SK-N-MC (cell line): ENCODE measurements at regions not wholly inside any gene's neighbourhood (a gene's known extent, or its start where the extent isn't known, plus 50 kb on each side); places are given as distances from the start of the nearest gene placed in this dataset.

Experiments used
- DNase-seq: peaks from one replicate; pipeline ENCODE4 v3.0.0-alpha.2; 2011; ENCODE audit warnings: low read depth, low spot score
- H3K27ac ChIP-seq: fragments of 200-600 bp; sonication (generic); 2 replicates; pipeline ENCODE4 v1.5.1; 2016; ENCODE audit warnings: mixed run types
- H3K36me3 ChIP-seq: fragments of 200-600 bp; sonication (generic); 2 replicates; pipeline ENCODE4 v1.6.1; 2017; ENCODE audit warnings: antibody characterized with exemption, low read length, mixed read lengths; ENCODE audit not compliant: insufficient read depth
- H3K4me3 ChIP-seq: fragments of 200-600 bp; sonication (generic); 2 replicates; pipeline ENCODE4 v1.5.1; 2016
- H3K9ac ChIP-seq: fragments of 200-600 bp; sonication (generic); 2 replicates; pipeline ENCODE4 v1.8.0; 2017; ENCODE audit warnings: mixed run types, mixed read lengths; ENCODE audit not compliant: insufficient read length
- H3K9me3 ChIP-seq: fragments of 200-600 bp; sonication (generic); 2 replicates; pipeline ENCODE4 v1.6.1; 2017; ENCODE audit warnings: low read depth, mild to moderate bottlenecking, antibody characterized with exemption, low read length, moderate library complexity, mixed read lengths
- EZH2 ChIP-seq: fragments of 200-600 bp; sonication (generic); IDR thresholded peaks from one replicate; pipeline ENCODE4 v1.6.1; 2017; ENCODE audit warnings: antibody characterized with exemption
- FOXP2 ChIP-seq: optimal IDR thresholded peaks from 2 replicates; pipeline ENCODE3; 2011; ENCODE audit warnings: mild to moderate bottlenecking, moderate library complexity; ENCODE audit not compliant: insufficient read depth; ENCODE audit errors: extremely low read length, control extremely low read depth
- POLR2AphosphoS5 ChIP-seq: IDR thresholded peaks from 2 replicates; pipeline ENCODE4 v1.6.1; 2012; ENCODE audit warnings: mild to moderate bottlenecking, low read depth, low read length, borderline replicate concordance

GRCh38 chr4:137700751-137701150 lies 168.5 kb upstream of the PCDH18 start:
- Histone ChIP-seq H3K9me3 (no peaks in the 10 kb centered on the region; the same call in 1 of the 2 replicates), H3K4me3 (no peak overlapping the region), H3K36me3 (no peaks in the 10 kb centered on the region), H3K9ac (no peak overlapping the region), H3K27ac (no peak overlapping the region)
- TF ChIP-seq POLR2AphosphoS5 (no peak), FOXP2 (no peak), EZH2 (no peak)
- DNase-seq = no peak

GRCh38 chr4:137700072-137700471 lies 167.8 kb upstream of the PCDH18 start:
- Histone ChIP-seq H3K36me3 (no peaks in the 10 kb centered on the region), H3K9ac (no peak overlapping the region), H3K27ac (no peak overlapping the region), H3K9me3 (no peaks in the 10 kb centered on the region; the same call in 1 of the 2 replicates), H3K4me3 (no peak overlapping the region)
- DNase-seq = no peak
- TF ChIP-seq FOXP2 = no peak
- TF ChIP-seq POLR2AphosphoS5 = no peak
- no peak for TF ChIP-seq EZH2

- Histone ChIP-seq H3K4me3 (no peak overlapping the region), H3K27ac (no peak overlapping the region), H3K9me3 (no peaks in the 10 kb centered on the region), H3K9ac (no peak overlapping the region), H3K36me3 (no peaks in the 10 kb centered on the region)
- TF ChIP-seq EZH2 = no peak
- DNase-seq = no peak
Observed at GRCh38 chr4:137694138-137694537, 161.8 kb upstream of the PCDH18 start.

DNA sequence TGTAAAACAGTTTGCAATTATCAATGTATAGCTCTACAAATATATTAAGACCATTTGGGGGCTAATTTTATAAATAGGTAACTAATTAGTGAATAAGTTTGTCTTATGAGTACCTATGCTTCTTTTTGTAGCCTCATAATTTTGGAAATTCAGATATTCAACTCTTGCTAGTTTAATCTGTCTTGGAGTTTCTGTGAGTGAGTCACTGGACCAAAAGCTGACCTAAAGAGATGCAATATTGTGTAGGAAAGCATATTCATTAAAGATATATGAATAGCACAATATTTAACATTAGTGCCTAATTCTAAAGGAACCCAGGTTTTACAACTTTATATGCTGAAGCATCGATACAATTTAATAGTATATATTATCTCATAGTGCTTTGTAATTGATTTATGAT lies 161.3 kb upstream of the PCDH18 start:
- H3K9me3 ChIP-seq = no peaks in the 10 kb centered on the region
- H3K36me3 ChIP-seq = no peaks in the 10 kb centered on the region
- no peak overlapping the region for H3K27ac ChIP-seq
- DNase-seq = no peak
- no peak overlapping the region for H3K4me3 ChIP-seq
- TF ChIP-seq POLR2AphosphoS5 (no peak), EZH2 (no peak), FOXP2 (no peak)
- no peak overlapping the region for H3K9ac ChIP-seq

GRCh38 chr4:137692205-137692604 lies 159.9 kb upstream of the PCDH18 start:
- no peak overlapping the region for H3K9ac ChIP-seq
- no peak for DNase-seq
- no peaks in the 10 kb centered on the region for H3K36me3 ChIP-seq
- no peak overlapping the region for H3K4me3 ChIP-seq
- H3K27ac ChIP-seq = no peak overlapping the region
- H3K9me3 ChIP-seq = no peaks in the 10 kb centered on the region
- TF ChIP-seq POLR2AphosphoS5 (no peak), EZH2 (no peak), FOXP2 (no peak)

DNA sequence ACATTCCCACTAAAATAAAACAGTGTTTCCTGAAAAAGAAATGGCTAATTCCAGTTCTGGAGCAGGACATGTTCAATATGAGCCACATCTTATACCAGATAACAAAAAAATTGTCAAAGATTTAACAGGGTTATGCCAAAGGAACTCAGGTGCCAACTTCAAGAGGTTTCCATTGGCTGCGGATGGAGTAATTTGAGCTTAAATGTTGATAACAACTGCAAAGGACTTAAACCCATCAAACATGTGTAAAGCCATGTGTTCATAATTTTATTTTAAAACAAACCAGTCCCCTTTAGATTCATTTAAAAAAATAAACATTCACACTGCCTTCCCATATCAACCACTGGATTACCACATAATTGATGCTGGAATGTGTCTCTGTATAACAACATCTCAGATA lies 156.4 kb upstream of the PCDH18 start:
- H3K36me3 ChIP-seq = no peaks in the 10 kb centered on the region
- H3K4me3 ChIP-seq = no peak overlapping the region
- H3K27ac ChIP-seq = no peak overlapping the region
- DNase-seq = no peak
- no peak overlapping the region for H3K9ac ChIP-seq
- no peaks in the 10 kb centered on the region for H3K9me3 ChIP-seq
- no peak for TF ChIP-seq POLR2AphosphoS5

DNA sequence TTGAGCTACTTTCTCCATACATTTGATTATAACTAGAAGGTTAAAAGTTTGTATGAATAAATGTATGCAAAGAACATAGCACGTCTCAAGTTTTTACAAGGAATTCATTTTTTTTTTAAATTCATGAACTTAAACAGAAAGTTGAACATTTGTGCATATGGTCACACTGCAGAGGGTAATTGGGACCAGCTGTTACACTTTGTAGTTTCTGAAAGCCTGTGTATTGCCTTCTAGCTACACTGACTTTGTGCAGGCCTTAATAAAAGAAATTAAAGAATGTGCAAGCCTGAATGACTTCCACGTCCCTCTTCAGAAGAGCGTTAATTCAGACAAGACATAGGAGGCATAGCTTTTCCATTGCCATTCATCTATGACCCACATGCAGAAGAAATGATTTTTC lies 153.1 kb upstream of the PCDH18 start:
- Histone ChIP-seq H3K9ac (no peak overlapping the region), H3K9me3 (no peaks in the 10 kb centered on the region), H3K27ac (peak overlapping the region; percentile 79), H3K36me3 (no peaks in the 10 kb centered on the region), H3K4me3 (peak overlapping the region; percentile 38)
- TF ChIP-seq POLR2AphosphoS5 (peak; percentile 47; the same call in 1 of the 2 replicates), FOXP2 (no peak)
- DNase-seq = peak; percentile 82

DNA sequence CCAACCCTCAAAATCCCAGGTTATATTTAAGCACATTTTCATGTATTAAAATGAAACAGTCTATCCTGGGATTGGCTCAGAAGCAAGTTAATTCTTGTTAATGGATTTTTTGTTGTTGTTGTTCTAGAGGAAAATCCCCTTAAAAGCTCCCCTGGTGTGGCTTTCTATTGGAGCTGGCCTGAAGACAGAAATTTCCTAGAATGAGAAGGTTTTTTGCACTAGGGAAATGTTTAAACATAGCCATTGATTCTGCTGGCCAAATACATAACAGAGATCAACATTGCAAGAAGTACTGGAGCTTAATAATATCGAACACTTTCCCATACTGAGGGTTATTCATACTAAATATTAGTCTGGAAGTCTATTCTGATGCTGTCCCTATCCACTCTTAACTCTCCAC lies 148.8 kb upstream of the PCDH18 start:
- no peak for DNase-seq
- Histone ChIP-seq H3K9ac (no peak overlapping the region), H3K27ac (no peak overlapping the region), H3K9me3 (no peaks in the 10 kb centered on the region; the same call in 1 of the 2 replicates), H3K4me3 (no peak overlapping the region), H3K36me3 (no peaks in the 10 kb centered on the region)
- no peak for TF ChIP-seq POLR2AphosphoS5
- TF ChIP-seq FOXP2 = no peak
- TF ChIP-seq EZH2 = no peak

- DNase-seq = no peak
- Histone ChIP-seq H3K9me3 (no peaks in the 10 kb centered on the region; the same call in 1 of the 2 replicates), H3K9ac (no peak overlapping the region), H3K27ac (no peak overlapping the region), H3K4me3 (no peak overlapping the region), H3K36me3 (no peaks in the 10 kb centered on the region)
- no peak for TF ChIP-seq EZH2
- no peak for TF ChIP-seq FOXP2
- no peak for TF ChIP-seq POLR2AphosphoS5
Observed at GRCh38 chr4:137678796-137679195, 146.5 kb upstream of the PCDH18 start.
